ENCODE measurements at regions not wholly inside any gene's neighbourhood (a gene's known extent, or its start where the extent isn't known, plus 50 kb on each side); places are given as distances from the start of the nearest gene placed in this dataset.
A peak's percentile ranks its signal among the peaks of the same experiment; 100 is the strongest.

GRCh38 chr4:77465271-77465670, 140.3 kb upstream of the CXCL13 start:
- H3K4me2 ChIP-seq (ENCODE audit: unreplicated experiment): no peak overlapping the region
- H3K9me2 ChIP-seq (ENCODE audit: insufficient read depth): no peaks in the 10 kb centered on the region
- H3K4me1 ChIP-seq (ENCODE audit: insufficient read depth): no peaks in the 10 kb centered on the region
- DNase-seq: peak; percentile 33
- no peaks in the 10 kb centered on the region for H3K36me3 ChIP-seq (ENCODE audit: low read depth)
- TF ChIP-seq EZH2 (IDR thresholded peaks at IDR 0.05; ENCODE audit: insufficient read depth, poor library complexity, severe bottlenecking): no peak
- TF ChIP-seq EZH2phosphoT487 (IDR thresholded peaks at IDR 0.05; ENCODE audit: insufficient read depth, low read depth): no peak
- H3K27me3 ChIP-seq (replicated peaks; ENCODE audit: insufficient read depth): peaks cover 27% of the 10 kb centered on the region
- H2AFZ ChIP-seq: no peak overlapping the region
- 4 to 30% methylated on average over 2 of the region's 2 CpGs for WGBS, 2 experiments (ENCODE audit: low coverage in 1 of 2, low lambda C conversion rate in 2 of 2, missing lambda C conversion rate in 2 of 2)
- H3K9ac ChIP-seq: no peak overlapping the region
- no peaks in the 10 kb centered on the region for H3K9me3 ChIP-seq (ENCODE audit: low read depth)
- H3K79me2 ChIP-seq (ENCODE audit: insufficient read depth): no peaks in the 10 kb centered on the region
- H3K4me3 ChIP-seq: no peak overlapping the region
- no peaks in the 10 kb centered on the region for H3F3A ChIP-seq (ENCODE audit: insufficient read depth)
- in situ Hi-C loops (cut with MboI): no loop called here
- H3K27ac ChIP-seq: no peak overlapping the region
- no peaks in the 10 kb centered on the region for H4K20me1 ChIP-seq (ENCODE audit: insufficient read depth)

- Histone ChIP-seq H3K4me2 (ENCODE audit: unreplicated experiment) (no peak overlapping the region), H3K27ac (no peak overlapping the region), H3F3A (ENCODE audit: insufficient read depth) (no peaks in the 10 kb centered on the region), H3K9me2 (ENCODE audit: insufficient read depth) (no peaks in the 10 kb centered on the region), H3K36me3 (ENCODE audit: low read depth) (no peaks in the 10 kb centered on the region), H3K4me1 (ENCODE audit: insufficient read depth) (no peaks in the 10 kb centered on the region), H3K9ac (no peak overlapping the region), H4K20me1 (ENCODE audit: insufficient read depth) (no peaks in the 10 kb centered on the region), H3K9me3 (ENCODE audit: low read depth) (no peaks in the 10 kb centered on the region), H3K27me3 (replicated peaks; ENCODE audit: insufficient read depth) (peaks cover 36% of the 10 kb centered on the region), H3K4me3 (no peak overlapping the region), H2AFZ (no peak overlapping the region), H3K79me2 (ENCODE audit: insufficient read depth) (no peaks in the 10 kb centered on the region)
- 39 to 54% methylated on average over 6 to 7 of the region's 8 CpGs for WGBS, 2 experiments (ENCODE audit: low coverage in 1 of 2, low lambda C conversion rate in 2 of 2, missing lambda C conversion rate in 2 of 2)
- in situ Hi-C loops (cut with MboI): no loop called here
- DNase-seq: no peak
- TF ChIP-seq EZH2phosphoT487 (IDR thresholded peaks at IDR 0.05; ENCODE audit: insufficient read depth, low read depth): no peak
- no peak for TF ChIP-seq EZH2 (IDR thresholded peaks at IDR 0.05; ENCODE audit: insufficient read depth, poor library complexity, severe bottlenecking)
Observed at GRCh38 chr4:77466430-77466829, 139.2 kb upstream of the CXCL13 start.

DNA sequence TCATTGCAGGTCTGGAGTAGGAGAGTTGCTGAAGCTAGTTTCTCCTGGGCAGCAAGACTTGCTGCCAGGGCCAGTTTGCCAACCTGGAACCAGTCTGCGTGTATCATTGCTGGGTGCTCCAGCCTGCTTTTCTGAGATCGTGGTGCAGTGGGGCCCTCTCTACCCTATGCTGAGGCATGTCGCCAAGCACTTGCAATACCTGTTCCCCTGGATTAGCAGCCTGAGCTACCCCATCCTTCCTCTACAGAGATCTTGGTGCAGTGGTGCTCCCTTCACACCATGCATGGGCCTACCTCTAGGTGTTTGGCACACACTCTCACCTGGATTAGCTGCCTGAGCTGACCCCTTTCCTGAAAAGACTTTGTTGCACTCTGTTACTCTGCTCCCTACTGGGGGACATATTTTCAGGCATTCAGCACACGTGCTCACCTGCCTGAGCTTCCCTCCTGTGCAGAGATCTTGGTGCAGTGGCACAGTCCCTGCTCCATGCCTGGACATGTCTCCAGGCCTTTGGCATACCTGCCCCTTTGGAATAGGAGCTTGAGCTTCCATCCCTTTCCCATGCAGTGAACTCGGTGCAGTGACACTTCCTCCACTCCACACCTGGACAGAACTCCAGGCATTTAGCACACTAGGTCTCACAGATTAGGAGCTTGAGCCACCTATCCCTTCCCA, 133.7 kb upstream of the CXCL13 start:
- Histone ChIP-seq H2AFZ (no peak overlapping the region), H3K4me3 (no peak overlapping the region), H3K27ac (no peak overlapping the region), H3K9me3 (ENCODE audit: low read depth) (no peaks in the 10 kb centered on the region), H4K20me1 (ENCODE audit: insufficient read depth) (no peaks in the 10 kb centered on the region), H3K9ac (no peak overlapping the region), H3K79me2 (ENCODE audit: insufficient read depth) (no peaks in the 10 kb centered on the region), H3K27me3 (replicated peaks; ENCODE audit: insufficient read depth) (peaks cover 75% of the 10 kb centered on the region), H3K4me2 (ENCODE audit: unreplicated experiment) (no peak overlapping the region), H3F3A (ENCODE audit: insufficient read depth) (no peaks in the 10 kb centered on the region), H3K4me1 (ENCODE audit: insufficient read depth) (no peaks in the 10 kb centered on the region), H3K36me3 (ENCODE audit: low read depth) (no peaks in the 10 kb centered on the region), H3K9me2 (ENCODE audit: insufficient read depth) (no peaks in the 10 kb centered on the region)
- in situ Hi-C loops (cut with MboI): no loop called here
- TF ChIP-seq EZH2phosphoT487 (IDR thresholded peaks at IDR 0.05; ENCODE audit: insufficient read depth, low read depth): no peak
- TF ChIP-seq EZH2 (IDR thresholded peaks at IDR 0.05; ENCODE audit: insufficient read depth, poor library complexity, severe bottlenecking): no peak
- 36 to 44% methylated on average over 5 of the region's 5 CpGs for WGBS, 2 experiments (ENCODE audit: low coverage in 1 of 2, low lambda C conversion rate in 2 of 2, missing lambda C conversion rate in 2 of 2)
- DNase-seq: no peak

- Histone ChIP-seq H3K4me2 (ENCODE audit: unreplicated experiment) (no peak overlapping the region), H3F3A (ENCODE audit: insufficient read depth) (no peaks in the 10 kb centered on the region), H3K4me1 (ENCODE audit: insufficient read depth) (no peaks in the 10 kb centered on the region), H3K27ac (no peak overlapping the region), H3K27me3 (replicated peaks; ENCODE audit: insufficient read depth) (peaks cover 69% of the 10 kb centered on the region), H3K36me3 (ENCODE audit: low read depth) (no peaks in the 10 kb centered on the region), H3K9me3 (ENCODE audit: low read depth) (no peaks in the 10 kb centered on the region), H4K20me1 (ENCODE audit: insufficient read depth) (no peaks in the 10 kb centered on the region), H3K4me3 (no peak overlapping the region), H3K9ac (no peak overlapping the region), H3K9me2 (ENCODE audit: insufficient read depth) (no peaks in the 10 kb centered on the region), H3K79me2 (ENCODE audit: insufficient read depth) (no peaks in the 10 kb centered on the region), H2AFZ (no peak overlapping the region)
- TF ChIP-seq EZH2 (IDR thresholded peaks at IDR 0.05; ENCODE audit: insufficient read depth, poor library complexity, severe bottlenecking) (no peak), EZH2phosphoT487 (IDR thresholded peaks at IDR 0.05; ENCODE audit: insufficient read depth, low read depth) (no peak)
- peak; percentile 25 for DNase-seq
- 0% methylated on average over 1 of the region's 1 CpG for WGBS, 2 experiments (ENCODE audit: low coverage in 1 of 2, low lambda C conversion rate in 2 of 2, missing lambda C conversion rate in 2 of 2)
- in situ Hi-C loops (cut with MboI): no loop called here
Observed at GRCh38 chr4:77473509-77473908, 132.1 kb upstream of the CXCL13 start.

Measured in GM23248 (cell line).